Activated CD4-positive, alpha-beta T cell treated with anti-CD3 and anti-CD28 coated beads, Interleukin-2, amount 10 ng/mL, durations not matched to agents 24 days and 14 days (primary cell): ENCODE measurements at regions not wholly inside any gene's neighbourhood (a gene's known extent, or its start where the extent isn't known, plus 50 kb on each side); places are given as distances from the start of the nearest gene placed in this dataset.

Source experiments
- DNase-seq: peaks from one replicate; pipeline ENCODE4 v3.0.0; 2022
- H3K27ac Mint-ChIP-seq: one replicate; pipeline ENCODE4 v1.8.0; 2022; ENCODE audit warnings: mild to moderate bottlenecking, mixed read lengths
- H3K27me3 Mint-ChIP-seq: one replicate; pipeline ENCODE4 v1.8.0; 2022; ENCODE audit warnings: mixed read lengths
- H3K36me3 Mint-ChIP-seq: one replicate; pipeline ENCODE4 v1.8.0; 2022; ENCODE audit warnings: low read depth, mild to moderate bottlenecking, mixed read lengths
- H3K4me1 Mint-ChIP-seq: one replicate; pipeline ENCODE4 v1.8.0; 2021; ENCODE audit warnings: mixed read lengths
- H3K4me3 Mint-ChIP-seq: one replicate; pipeline ENCODE4 v1.8.0; 2022; ENCODE audit warnings: mild to moderate bottlenecking, moderate library complexity, mixed read lengths
- H3K9me3 Mint-ChIP-seq: one replicate; pipeline ENCODE4 v1.8.0; 2021; ENCODE audit warnings: mixed read lengths
- intact Hi-C: fragments of 100-400 bp; cut with micrococcal nuclease; formaldehyde crosslinking; loops from one replicate; pipeline ENCODE4 v1.15.1; 2023

DNA sequence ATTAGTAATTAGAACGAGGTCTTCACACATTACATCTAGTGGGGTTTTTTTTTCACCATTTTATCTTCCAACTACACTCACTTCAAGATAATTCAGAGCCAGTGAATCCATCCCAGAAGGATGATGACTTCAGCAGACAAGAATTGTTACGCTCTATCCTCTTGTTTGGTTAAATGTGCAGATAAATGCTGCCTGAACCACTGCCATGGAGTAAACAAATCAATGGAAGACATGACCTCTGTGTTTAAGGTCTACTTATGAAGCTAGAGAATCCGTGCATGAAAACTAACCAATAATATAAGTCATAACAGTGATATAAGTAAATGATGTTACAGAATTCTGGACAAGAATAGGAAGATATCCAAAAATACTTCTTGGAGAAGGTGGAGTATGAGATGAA, 602.6 kb downstream of the TLR4 start:
- no peak for DNase-seq

DNA sequence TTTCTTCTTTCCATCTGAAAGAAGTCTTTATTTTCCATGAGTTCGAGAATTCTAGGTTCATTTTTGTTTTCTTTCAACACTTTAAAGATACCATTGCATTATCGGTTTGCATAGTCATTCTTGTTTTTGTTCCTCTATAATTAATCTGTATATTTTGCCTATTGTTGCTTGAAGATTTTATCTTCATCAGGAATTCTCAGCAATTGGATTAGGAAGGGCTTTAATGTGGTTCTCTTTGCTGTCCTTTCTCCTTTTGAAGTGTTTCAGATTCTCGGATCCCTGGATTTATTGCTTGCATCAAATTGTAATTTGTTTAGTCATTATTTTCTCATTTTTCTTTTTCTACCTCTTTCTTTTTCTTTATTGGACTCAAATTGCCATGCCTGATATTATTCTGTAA, 609.8 kb downstream of the TLR4 start:
- intact Hi-C loops = no loop called here
- H3K27me3 Mint-ChIP-seq = no peaks in the 10 kb centered on the region

More for the DNA sequence above, 602.6 kb downstream of the TLR4 start:
- H3K9me3 Mint-ChIP-seq = no peaks in the 10 kb centered on the region
- H3K27me3 Mint-ChIP-seq = no peaks in the 10 kb centered on the region
- H3K4me1 Mint-ChIP-seq = no peaks in the 10 kb centered on the region
- no peak overlapping the region for H3K4me3 Mint-ChIP-seq
- no peak overlapping the region for H3K27ac Mint-ChIP-seq
- intact Hi-C loops = no loop called here
- H3K36me3 Mint-ChIP-seq = no peaks in the 10 kb centered on the region

DNA sequence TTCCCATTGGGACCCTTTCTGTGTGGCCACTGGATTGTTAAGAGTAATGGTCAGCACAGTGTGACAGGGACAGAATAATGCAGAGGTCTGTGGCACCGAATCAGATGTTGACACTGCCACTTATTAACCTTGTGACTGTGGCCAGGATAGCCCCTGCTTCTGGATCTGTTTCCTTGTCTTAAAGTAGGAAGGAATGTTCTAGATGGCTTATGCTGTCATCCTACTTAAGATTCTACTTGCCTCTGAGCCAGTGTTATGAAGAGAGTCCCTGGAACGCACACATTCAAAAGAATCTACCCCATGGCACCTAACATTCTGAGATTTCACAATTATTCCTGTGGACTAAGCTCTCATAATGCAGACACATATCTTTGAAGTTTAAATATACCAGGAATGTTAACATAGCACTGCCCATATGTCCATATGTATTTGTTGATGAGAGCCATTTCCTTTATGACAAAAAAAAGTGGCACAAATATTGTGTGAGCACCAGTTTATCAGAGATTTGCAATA, 612.7 kb downstream of the TLR4 start:
- Mint-ChIP-seq H3K9me3 (no peaks in the 10 kb centered on the region), H3K4me1 (no peaks in the 10 kb centered on the region), H3K36me3 (no peaks in the 10 kb centered on the region), H3K27me3 (no peaks in the 10 kb centered on the region), H3K4me3 (no peak overlapping the region), H3K27ac (no peak overlapping the region)
- intact Hi-C loops = no loop called here
- DNase-seq = no peak

More for the DNA sequence above, 609.8 kb downstream of the TLR4 start:
- H3K36me3 Mint-ChIP-seq = no peaks in the 10 kb centered on the region
- H3K4me3 Mint-ChIP-seq = no peak overlapping the region
- no peaks in the 10 kb centered on the region for H3K4me1 Mint-ChIP-seq
- no peaks in the 10 kb centered on the region for H3K9me3 Mint-ChIP-seq
- H3K27ac Mint-ChIP-seq = no peak overlapping the region
- DNase-seq = no peak

DNA sequence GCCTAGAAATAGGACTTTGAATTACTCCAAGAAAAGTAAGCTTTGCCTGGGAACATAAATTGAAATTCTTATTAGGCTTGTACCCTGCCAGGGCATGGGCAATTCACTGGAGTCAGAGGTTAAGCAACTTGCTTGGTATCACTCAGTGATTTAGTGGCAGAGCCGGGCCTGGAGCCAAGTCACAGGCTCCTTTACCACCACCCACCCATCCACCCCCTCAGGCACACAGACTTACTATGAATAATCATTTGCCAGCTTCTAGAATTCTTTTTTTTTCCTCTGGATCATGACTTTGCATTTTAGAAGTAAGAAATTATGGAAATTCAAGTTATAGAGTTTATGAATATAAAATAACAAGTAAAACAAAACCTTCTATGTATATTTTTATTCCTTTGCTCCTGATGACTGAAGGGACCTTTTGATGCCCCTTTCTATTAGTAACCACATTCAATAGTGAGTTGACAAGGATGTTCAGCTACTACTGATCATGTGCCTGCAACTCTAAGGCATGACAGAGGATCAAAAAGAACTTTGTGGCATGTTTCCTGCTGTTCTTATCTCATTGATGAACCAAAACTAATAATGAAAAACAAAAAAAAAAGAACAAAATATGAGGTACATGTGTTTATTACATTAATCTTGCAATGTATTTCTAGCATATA, 614.7 kb downstream of the TLR4 start:
- intact Hi-C loops = no loop called here
- Mint-ChIP-seq H3K27ac (no peak overlapping the region), H3K27me3 (no peaks in the 10 kb centered on the region), H3K4me1 (no peaks in the 10 kb centered on the region), H3K36me3 (no peaks in the 10 kb centered on the region), H3K9me3 (no peaks in the 10 kb centered on the region), H3K4me3 (no peak overlapping the region)
- DNase-seq = no peak

DNA sequence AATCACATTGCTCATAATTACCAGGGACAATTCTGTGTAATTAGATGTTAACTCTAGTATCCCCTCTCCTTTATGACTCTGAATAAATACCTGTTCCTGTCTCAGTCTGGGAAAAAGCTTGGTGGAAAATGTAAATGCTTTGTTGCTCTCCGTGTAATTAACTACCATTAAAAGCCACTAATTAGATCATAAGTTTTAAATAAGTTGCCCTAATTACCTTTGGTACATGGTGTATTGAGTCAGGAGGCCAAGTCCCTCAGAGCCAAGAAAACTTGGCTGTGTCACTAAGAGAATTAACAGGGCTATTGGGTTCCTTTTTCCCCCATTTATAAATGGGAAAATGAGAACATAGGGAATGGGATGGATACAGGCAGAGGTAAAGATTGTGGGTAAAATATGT, 617.6 kb downstream of the TLR4 start:
- Mint-ChIP-seq H3K4me3 (no peak overlapping the region), H3K27ac (no peak overlapping the region), H3K27me3 (no peaks in the 10 kb centered on the region), H3K9me3 (peaks cover 4% of the 10 kb centered on the region), H3K36me3 (no peaks in the 10 kb centered on the region), H3K4me1 (no peaks in the 10 kb centered on the region)
- DNase-seq = no peak
- intact Hi-C loops = no loop called here

DNA sequence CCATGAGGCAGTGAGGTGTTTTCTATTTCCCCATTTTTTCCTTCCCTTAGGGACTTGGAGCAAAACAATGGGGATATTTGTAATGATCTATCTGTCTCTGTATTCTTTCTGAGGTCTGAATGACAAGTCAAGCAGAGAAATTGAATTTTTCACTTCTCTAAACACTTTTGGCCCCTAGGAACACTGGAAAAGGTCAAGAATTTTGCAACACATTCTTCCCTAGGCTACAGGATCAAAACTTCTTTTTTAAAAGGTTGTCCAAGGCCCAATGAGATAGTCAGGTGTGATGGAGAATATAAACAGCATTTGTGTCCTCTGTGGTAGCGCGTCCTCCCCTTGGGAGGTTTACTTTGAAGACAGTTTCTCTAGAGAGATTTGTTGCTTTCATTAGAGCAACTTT, 620.5 kb downstream of the TLR4 start:
- Mint-ChIP-seq H3K27me3 (no peaks in the 10 kb centered on the region), H3K4me3 (no peak overlapping the region), H3K4me1 (no peaks in the 10 kb centered on the region), H3K36me3 (no peaks in the 10 kb centered on the region), H3K27ac (no peak overlapping the region), H3K9me3 (peaks cover 4% of the 10 kb centered on the region)
- no peak for DNase-seq
- intact Hi-C loops = no loop called here

DNA sequence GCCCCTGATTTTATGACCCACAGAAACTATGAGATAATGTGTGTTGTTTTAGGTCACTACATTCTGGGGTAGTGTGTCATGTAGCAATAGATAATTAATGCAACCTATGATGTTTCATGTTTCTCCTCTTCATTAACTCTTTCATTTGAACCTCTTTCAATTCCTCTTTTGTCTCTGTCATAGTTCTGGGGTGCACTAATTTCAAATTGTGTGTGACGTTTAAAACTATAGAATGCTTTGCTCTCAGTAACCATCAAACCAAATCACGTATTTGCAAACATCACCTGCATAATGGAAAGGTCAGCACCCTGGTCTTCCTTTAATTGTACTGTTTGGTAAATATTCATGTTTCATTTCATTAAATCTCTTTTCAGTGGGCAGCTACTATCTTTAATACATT, 621.6 kb downstream of the TLR4 start:
- H3K4me1 Mint-ChIP-seq = no peaks in the 10 kb centered on the region
- peaks cover 4% of the 10 kb centered on the region for H3K9me3 Mint-ChIP-seq
- intact Hi-C loops = no loop called here
- H3K36me3 Mint-ChIP-seq = no peaks in the 10 kb centered on the region
- DNase-seq = no peak
- no peaks in the 10 kb centered on the region for H3K27me3 Mint-ChIP-seq
- no peak overlapping the region for H3K4me3 Mint-ChIP-seq
- no peak overlapping the region for H3K27ac Mint-ChIP-seq

DNA sequence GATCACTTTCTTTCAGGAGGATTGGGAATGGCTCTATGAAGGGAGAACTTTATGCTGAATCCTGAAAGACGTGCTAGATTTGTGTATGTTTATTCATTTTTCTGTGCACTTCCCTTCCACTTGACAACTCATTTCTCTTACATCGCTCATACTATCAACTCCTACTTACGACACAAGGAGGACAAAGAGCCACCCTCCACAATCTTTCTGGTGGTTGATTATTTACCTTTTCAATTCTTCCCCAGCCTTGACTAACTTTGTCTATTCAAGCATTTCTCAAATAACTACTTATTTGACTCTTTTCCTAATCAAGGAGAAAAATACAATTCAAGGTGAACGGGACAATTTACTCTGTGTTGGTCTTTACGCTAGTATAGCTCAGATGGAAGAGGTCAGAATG, 622.1 kb downstream of the TLR4 start:
- no peaks in the 10 kb centered on the region for H3K36me3 Mint-ChIP-seq
- DNase-seq = no peak
- H3K27me3 Mint-ChIP-seq = no peaks in the 10 kb centered on the region
- H3K4me3 Mint-ChIP-seq = no peak overlapping the region
- peaks cover 4% of the 10 kb centered on the region for H3K9me3 Mint-ChIP-seq
- intact Hi-C loops = no loop called here
- no peak overlapping the region for H3K27ac Mint-ChIP-seq
- H3K4me1 Mint-ChIP-seq = no peaks in the 10 kb centered on the region

DNA sequence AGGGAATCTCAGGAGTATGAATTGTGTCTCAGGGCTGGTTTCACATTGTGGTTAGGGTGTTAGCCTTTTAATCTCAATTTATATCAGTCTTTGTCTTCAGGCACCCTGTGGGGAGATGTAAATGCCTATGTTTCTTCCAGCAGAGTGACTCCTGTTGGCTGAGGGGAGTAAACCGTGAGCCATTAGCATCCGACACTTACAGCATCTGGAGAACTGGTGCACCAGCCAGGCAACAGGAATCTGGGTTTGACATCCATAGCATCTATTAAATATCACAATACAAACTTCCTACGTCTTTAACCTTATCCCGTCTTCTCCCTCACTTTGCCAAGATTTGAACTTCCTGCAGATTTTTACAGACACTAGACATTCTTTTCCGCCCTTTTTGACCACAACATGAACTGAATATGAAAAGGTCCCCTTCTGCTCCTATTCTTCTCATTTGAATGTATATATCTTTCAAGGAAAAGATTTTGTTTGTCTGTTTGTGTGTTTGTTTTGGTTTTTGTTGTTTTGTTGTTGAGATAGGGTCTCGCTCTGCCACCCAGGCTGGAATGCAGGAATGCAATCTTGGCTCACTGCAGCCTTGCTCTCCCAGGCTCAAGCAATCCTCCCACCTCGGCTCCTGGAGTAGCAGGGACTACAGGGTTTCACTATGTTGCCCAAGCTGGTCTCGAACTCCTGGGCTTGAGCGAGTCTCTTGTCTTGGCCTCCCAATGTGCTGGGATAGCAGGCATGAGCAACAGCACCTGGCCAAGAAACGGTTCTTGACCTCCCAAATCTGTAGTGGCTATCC, 626.2 kb downstream of the TLR4 start:
- Mint-ChIP-seq H3K4me1 (no peaks in the 10 kb centered on the region), H3K9me3 (peaks cover 4% of the 10 kb centered on the region), H3K27me3 (no peaks in the 10 kb centered on the region), H3K36me3 (no peaks in the 10 kb centered on the region), H3K4me3 (no peak overlapping the region), H3K27ac (no peak overlapping the region)
- intact Hi-C loops = no loop called here
- DNase-seq = no peak

DNA sequence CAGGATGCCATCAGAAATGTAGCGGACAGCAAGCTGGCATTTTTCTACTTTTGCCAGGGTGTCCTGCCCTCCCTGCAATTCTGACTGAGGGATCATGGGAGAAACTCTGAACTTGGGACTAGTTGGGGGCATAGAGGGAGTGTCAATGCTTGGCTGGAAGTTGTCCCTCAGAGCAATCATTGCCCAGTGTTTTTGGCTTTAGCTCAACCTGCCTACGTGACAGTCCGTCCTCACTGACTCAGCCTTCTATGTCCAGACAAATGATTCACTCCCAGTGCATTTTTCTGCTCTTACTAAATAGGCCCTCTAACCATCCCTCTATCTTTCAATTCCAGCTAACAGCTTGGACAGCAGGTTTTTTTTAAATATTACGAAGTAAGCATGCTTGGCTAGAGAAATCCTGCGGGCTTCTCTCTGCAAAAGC, 627.4 kb downstream of the TLR4 start:
- no peak overlapping the region for H3K27ac Mint-ChIP-seq
- intact Hi-C loops = no loop called here
- H3K4me1 Mint-ChIP-seq = no peaks in the 10 kb centered on the region
- H3K9me3 Mint-ChIP-seq = peaks cover under 1% of the 10 kb centered on the region
- no peak overlapping the region for H3K4me3 Mint-ChIP-seq
- no peaks in the 10 kb centered on the region for H3K27me3 Mint-ChIP-seq
- H3K36me3 Mint-ChIP-seq = no peaks in the 10 kb centered on the region
- DNase-seq = no peak

DNA sequence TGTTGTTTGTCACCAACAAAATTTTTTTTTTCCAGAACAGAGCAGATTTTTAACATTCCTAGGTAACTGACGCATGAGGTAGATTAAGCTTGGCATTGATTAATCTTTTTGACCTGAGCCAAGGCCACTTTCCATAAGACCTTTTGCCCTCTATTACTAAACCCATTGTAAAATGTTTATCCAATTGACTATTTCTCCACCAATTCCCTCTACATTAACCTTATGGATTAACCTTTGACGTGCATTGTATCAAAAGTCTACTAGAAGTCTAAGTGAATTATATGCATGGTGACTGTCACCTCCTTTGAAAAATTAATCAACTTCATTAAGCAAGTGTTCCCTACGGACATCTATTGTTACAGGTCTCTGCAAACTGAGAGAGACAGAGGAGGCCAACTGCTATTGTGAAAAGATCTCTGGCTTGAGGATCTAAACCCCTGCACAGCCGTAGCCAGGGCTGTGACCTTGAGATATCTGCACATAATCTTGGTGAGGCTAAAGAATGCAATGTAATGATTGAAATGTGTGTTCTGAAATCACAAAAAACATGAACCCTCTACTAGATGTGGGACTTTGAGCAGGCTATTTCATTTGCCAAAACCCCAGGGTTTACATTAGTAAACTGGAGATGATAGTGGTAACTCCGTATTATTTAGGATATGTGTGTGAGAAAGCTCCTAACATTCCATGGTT, 632.2 kb downstream of the TLR4 start:
- Mint-ChIP-seq H3K4me1 (no peaks in the 10 kb centered on the region), H3K27ac (no peak overlapping the region), H3K4me3 (no peak overlapping the region), H3K27me3 (no peaks in the 10 kb centered on the region), H3K9me3 (no peaks in the 10 kb centered on the region), H3K36me3 (no peaks in the 10 kb centered on the region)
- no peak for DNase-seq
- intact Hi-C loops = no loop called here

DNA sequence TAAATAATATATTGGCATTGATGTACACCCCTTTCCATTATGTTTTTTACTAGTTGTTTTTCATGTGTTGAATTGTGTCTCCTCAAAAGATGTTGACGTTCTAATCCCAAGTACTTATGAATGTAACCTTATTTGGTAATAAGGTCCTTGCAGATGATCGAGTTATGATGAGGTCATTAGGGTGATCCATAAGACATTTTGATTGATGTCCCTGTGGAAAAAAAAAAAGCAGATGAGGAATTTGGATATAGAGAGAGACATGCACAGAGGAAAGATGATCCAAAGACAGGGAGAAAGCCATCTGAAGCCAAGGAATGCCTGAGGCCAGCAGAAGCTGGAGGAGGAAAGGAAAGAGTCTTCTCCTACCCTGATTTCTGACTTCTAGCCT, 632.7 kb downstream of the TLR4 start:
- intact Hi-C loops = no loop called here
- no peak for DNase-seq
- Mint-ChIP-seq H3K4me1 (no peaks in the 10 kb centered on the region), H3K9me3 (no peaks in the 10 kb centered on the region), H3K27ac (no peak overlapping the region), H3K4me3 (no peak overlapping the region), H3K27me3 (no peaks in the 10 kb centered on the region), H3K36me3 (no peaks in the 10 kb centered on the region)

DNA sequence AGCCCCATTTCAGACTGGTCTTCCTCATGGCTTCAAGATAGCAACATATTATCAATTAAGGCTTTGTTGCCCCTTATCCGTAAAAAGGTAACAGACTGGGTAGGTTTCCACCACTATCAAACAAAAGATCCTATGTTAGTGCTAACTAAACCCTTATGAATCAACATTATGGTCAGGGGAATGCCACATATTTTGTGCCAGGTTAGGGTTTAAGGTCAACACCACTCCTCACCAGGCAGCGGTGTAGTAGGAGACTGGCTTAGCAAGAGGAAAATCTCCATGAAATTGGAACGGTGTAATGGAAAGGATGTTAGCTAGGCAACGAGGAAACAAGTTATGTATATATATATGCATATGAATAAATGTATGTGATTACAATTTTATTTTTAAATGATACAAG, 655.8 kb downstream of the TLR4 start:
- peaks cover 3% of the 10 kb centered on the region for H3K9me3 Mint-ChIP-seq
- H3K27ac Mint-ChIP-seq = no peak overlapping the region
- intact Hi-C loops = no loop called here

DNA sequence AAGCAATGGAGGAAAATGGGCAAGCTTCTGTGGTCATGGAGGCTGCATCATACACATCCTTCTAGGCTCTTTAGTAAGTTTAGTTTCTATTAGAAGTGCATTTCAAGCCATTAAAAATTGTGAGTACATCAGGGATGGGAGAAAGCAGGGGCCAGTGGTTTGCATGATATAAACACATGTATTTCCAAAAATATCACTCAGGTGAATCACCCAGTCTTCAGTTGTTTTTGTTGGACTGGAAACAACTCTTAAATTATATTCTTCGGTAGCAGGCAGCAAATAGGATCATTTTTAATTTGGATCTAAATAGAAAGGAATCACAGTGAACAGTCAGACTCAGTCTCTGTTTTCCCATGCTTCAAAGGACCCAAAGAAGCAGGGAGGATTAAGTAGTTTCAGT, 657.9 kb downstream of the TLR4 start:
- DNase-seq = no peak
- no peak overlapping the region for H3K27ac Mint-ChIP-seq
- intact Hi-C loops = no loop called here
- H3K9me3 Mint-ChIP-seq = peaks cover 3% of the 10 kb centered on the region
- no peaks in the 10 kb centered on the region for H3K4me1 Mint-ChIP-seq
- H3K4me3 Mint-ChIP-seq = no peak overlapping the region
- H3K27me3 Mint-ChIP-seq = no peaks in the 10 kb centered on the region
- H3K36me3 Mint-ChIP-seq = no peaks in the 10 kb centered on the region

More for the DNA sequence above, 655.8 kb downstream of the TLR4 start:
- no peak for DNase-seq
- H3K4me1 Mint-ChIP-seq = no peaks in the 10 kb centered on the region
- no peak overlapping the region for H3K4me3 Mint-ChIP-seq
- no peaks in the 10 kb centered on the region for H3K27me3 Mint-ChIP-seq
- H3K36me3 Mint-ChIP-seq = no peaks in the 10 kb centered on the region
